Activated B cell treated with CpG ODN at 0.5 μM for 24 hours (primary cell): ENCODE measurements at regions not wholly inside any gene's neighbourhood (a gene's known extent, or its start where the extent isn't known, plus 50 kb on each side); places are given as distances from the start of the nearest gene placed in this dataset.

Experiments
- ATAC-seq: fragments of 200-7000 bp; cut with Tn5 transposase; one replicate; pipeline ENCODE4 v1.10.0; 2021; ENCODE audit warnings: low read depth, mild to moderate bottlenecking, moderate library complexity
- CTCF ChIA-PET: fragments of 350-600 bp; sonication (Branson Sonifier 250); formaldehyde crosslinking; loops from one replicate; lab custom pipeline; 2021; ENCODE audit warnings: antibody characterized with exemption; lab: Charles Lee
- POLR2A ChIA-PET: fragments of 350-600 bp; sonication (Branson Sonifier 250); formaldehyde crosslinking; loops from one replicate; lab custom pipeline; 2021; ENCODE audit warnings: antibody characterized with exemption; lab: Charles Lee
- DNase-seq: peaks from one replicate; pipeline ENCODE4 v3.0.0; 2022
- H3K27ac Mint-ChIP-seq: one replicate; pipeline ENCODE4 v1.8.0; 2020; ENCODE audit warnings: mixed read lengths
- H3K27me3 Mint-ChIP-seq: one replicate; pipeline ENCODE4 v1.8.0; 2021; ENCODE audit warnings: mixed read lengths
- H3K36me3 Mint-ChIP-seq: one replicate; pipeline ENCODE4 v1.8.0; 2021; ENCODE audit warnings: low read depth, mixed read lengths
- H3K4me1 Mint-ChIP-seq: one replicate; pipeline ENCODE4 v1.8.0; 2021; ENCODE audit warnings: mixed read lengths
- H3K4me3 Mint-ChIP-seq: one replicate; pipeline ENCODE4 v1.8.0; 2020; ENCODE audit warnings: mild to moderate bottlenecking, mixed read lengths
- H3K9me3 Mint-ChIP-seq: one replicate; pipeline ENCODE4 v1.8.0; 2020; ENCODE audit warnings: mixed read lengths
- CTCF ChIP-seq: fragments of 200-600 bp; IDR thresholded peaks from one replicate; pipeline ENCODE4 v1.8.0; 2022; ENCODE audit warnings: antibody characterized with exemption, mild to moderate bottlenecking
- intact Hi-C: fragments of 100-400 bp; cut with micrococcal nuclease; formaldehyde crosslinking; loops from one replicate; pipeline ENCODE4 v1.15.1; 2024

GRCh38 chr7:16044645-16045044, 358.2 kb upstream of the MEOX2 start:
- ChIA-PET CTCF (no interaction called here), POLR2A (no interaction called here)
- H3K4me1 Mint-ChIP-seq = no peaks in the 10 kb centered on the region
- H3K9me3 Mint-ChIP-seq = no peaks in the 10 kb centered on the region
- H3K36me3 Mint-ChIP-seq = no peaks in the 10 kb centered on the region
- DNase-seq (no peak), ATAC-seq (no peak)
- TF ChIP-seq CTCF = no peak
- no peak overlapping the region for H3K27ac Mint-ChIP-seq
- no peak overlapping the region for H3K4me3 Mint-ChIP-seq
- intact Hi-C loops = no loop called here
- H3K27me3 Mint-ChIP-seq = no peaks in the 10 kb centered on the region

- DNase-seq (no peak), ATAC-seq (no peak)
- Mint-ChIP-seq H3K27ac (no peak overlapping the region), H3K4me1 (no peaks in the 10 kb centered on the region), H3K36me3 (no peaks in the 10 kb centered on the region), H3K4me3 (no peak overlapping the region), H3K9me3 (peaks cover 3% of the 10 kb centered on the region), H3K27me3 (no peaks in the 10 kb centered on the region)
- no peak for TF ChIP-seq CTCF
- ChIA-PET CTCF (no interaction called here), POLR2A (no interaction called here)
- intact Hi-C loops = no loop called here
Measured at GRCh38 chr7:16040346-16040745, 353.9 kb upstream of the MEOX2 start.

- intact Hi-C loops = no loop called here
- DNase-seq = no peak
- Mint-ChIP-seq H3K4me1 (no peaks in the 10 kb centered on the region), H3K9me3 (peaks cover 3% of the 10 kb centered on the region), H3K36me3 (no peaks in the 10 kb centered on the region), H3K4me3 (no peak overlapping the region), H3K27ac (no peak overlapping the region), H3K27me3 (no peaks in the 10 kb centered on the region)
- ATAC-seq = no peak
- no peak for TF ChIP-seq CTCF
- ChIA-PET CTCF (no interaction called here), POLR2A (no interaction called here)
Measured at GRCh38 chr7:16038906-16039305, 352.4 kb upstream of the MEOX2 start.

- no peaks in the 10 kb centered on the region for H3K36me3 Mint-ChIP-seq
- H3K27me3 Mint-ChIP-seq = no peaks in the 10 kb centered on the region
- H3K9me3 Mint-ChIP-seq = peaks cover 3% of the 10 kb centered on the region
- POLR2A ChIA-PET = no interaction called here
- CTCF ChIA-PET = no interaction called here
- DNase-seq (no peak), ATAC-seq (no peak)
- TF ChIP-seq CTCF = no peak
- no peaks in the 10 kb centered on the region for H3K4me1 Mint-ChIP-seq
- no peak overlapping the region for H3K27ac Mint-ChIP-seq
- no peak overlapping the region for H3K4me3 Mint-ChIP-seq
- intact Hi-C loops = no loop called here
Measured at GRCh38 chr7:16035392-16035791, 348.9 kb upstream of the MEOX2 start.

GRCh38 chr7:16034866-16035265, 348.4 kb upstream of the MEOX2 start:
- Mint-ChIP-seq H3K27me3 (no peaks in the 10 kb centered on the region), H3K36me3 (no peaks in the 10 kb centered on the region), H3K4me3 (no peak overlapping the region), H3K27ac (no peak overlapping the region), H3K9me3 (peaks cover 3% of the 10 kb centered on the region), H3K4me1 (no peaks in the 10 kb centered on the region)
- intact Hi-C loops = no loop called here
- no peak for ATAC-seq
- POLR2A ChIA-PET = no interaction called here
- no peak for DNase-seq
- CTCF ChIA-PET = no interaction called here
- no peak for TF ChIP-seq CTCF
